ENCODE measurements at regions not wholly inside any gene's neighbourhood (a gene's known extent, or its start where the extent isn't known, plus 50 kb on each side); places are given as distances from the start of the nearest gene placed in this dataset.
"Not testable (repeated sequence)": the region's sequence is repeated elsewhere in the genome, so short reads cannot be mapped to it uniquely, and the experiment has no call there.

GRCh38 chr3:3305084-3305483, 125.6 kb upstream of the CRBN start:
- DNase-seq = no peak
- Histone ChIP-seq H3K4me1 (no peaks in the 10 kb centered on the region), H3K4me3 (ENCODE audit: low read depth, low read length) (no peak overlapping the region), H3K27me3 (no peaks in the 10 kb centered on the region), H3K9me3 (no peaks in the 10 kb centered on the region), H3K36me3 (no peaks in the 10 kb centered on the region)
- TF ChIP-seq, protein P1, sequence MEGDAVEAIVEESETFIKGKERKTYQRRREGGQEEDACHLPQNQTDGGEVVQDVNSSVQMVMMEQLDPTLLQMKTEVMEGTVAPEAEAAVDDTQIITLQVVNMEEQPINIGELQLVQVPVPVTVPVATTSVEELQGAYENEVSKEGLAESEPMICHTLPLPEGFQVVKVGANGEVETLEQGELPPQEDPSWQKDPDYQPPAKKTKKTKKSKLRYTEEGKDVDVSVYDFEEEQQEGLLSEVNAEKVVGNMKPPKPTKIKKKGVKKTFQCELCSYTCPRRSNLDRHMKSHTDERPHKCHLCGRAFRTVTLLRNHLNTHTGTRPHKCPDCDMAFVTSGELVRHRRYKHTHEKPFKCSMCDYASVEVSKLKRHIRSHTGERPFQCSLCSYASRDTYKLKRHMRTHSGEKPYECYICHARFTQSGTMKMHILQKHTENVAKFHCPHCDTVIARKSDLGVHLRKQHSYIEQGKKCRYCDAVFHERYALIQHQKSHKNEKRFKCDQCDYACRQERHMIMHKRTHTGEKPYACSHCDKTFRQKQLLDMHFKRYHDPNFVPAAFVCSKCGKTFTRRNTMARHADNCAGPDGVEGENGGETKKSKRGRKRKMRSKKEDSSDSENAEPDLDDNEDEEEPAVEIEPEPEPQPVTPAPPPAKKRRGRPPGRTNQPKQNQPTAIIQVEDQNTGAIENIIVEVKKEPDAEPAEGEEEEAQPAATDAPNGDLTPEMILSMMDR (IDR thresholded peaks at IDR 0.05; ENCODE audit: low read depth, low read length) = no peak

DNA sequence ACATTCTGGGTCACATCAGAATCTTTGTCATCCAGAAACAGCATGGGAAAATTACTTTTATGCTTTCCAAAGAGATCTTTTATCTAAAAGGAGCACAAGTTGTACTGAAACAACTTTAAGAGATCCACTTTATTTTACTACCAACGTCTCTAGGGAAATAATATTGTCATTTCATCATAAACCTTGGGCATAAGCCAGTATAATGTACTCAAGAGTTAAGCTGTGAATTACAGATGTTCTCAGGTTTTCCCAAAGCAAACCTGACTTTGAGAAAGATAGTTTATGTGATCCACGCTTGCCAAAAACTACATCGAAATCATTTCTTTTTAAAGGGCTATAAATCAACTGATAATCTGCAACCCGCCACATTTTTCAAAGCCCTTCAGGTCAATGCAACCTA, 124.1 kb upstream of the CRBN start:
- Histone ChIP-seq H3K4me3 (ENCODE audit: low read depth, low read length) (no peak overlapping the region), H3K9me3 (no peaks in the 10 kb centered on the region), H3K36me3 (no peaks in the 10 kb centered on the region), H3K27me3 (no peaks in the 10 kb centered on the region), H3K4me1 (no peaks in the 10 kb centered on the region)
- DNase-seq = no peak
- TF ChIP-seq, protein P1 (IDR thresholded peaks at IDR 0.05; ENCODE audit: low read depth, low read length) = no peak

DNA sequence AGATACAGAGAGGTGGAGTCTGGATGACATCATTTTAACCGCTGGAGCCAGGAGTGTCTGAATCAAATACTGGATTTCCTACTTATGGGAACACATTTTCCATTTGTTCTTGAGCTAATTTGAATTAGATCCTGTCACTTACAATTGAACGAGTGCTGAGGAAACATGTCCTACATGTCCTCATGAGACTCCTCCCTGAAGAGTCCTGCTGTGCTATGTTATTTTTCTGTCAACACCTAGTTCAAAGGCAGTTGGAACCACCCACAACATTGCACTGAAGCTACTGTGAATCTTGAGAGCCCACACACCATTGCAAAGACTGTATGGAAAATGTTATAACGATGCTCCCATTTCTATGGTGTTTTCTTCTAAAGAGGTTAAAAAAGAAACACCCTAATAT, 123.5 kb upstream of the CRBN start:
- H3K27me3 ChIP-seq = no peaks in the 10 kb centered on the region
- TF ChIP-seq, protein P1 (IDR thresholded peaks at IDR 0.05; ENCODE audit: low read depth, low read length) = no peak
- no peaks in the 10 kb centered on the region for H3K9me3 ChIP-seq
- no peaks in the 10 kb centered on the region for H3K36me3 ChIP-seq
- no peaks in the 10 kb centered on the region for H3K4me1 ChIP-seq
- DNase-seq = no peak
- no peak overlapping the region for H3K4me3 ChIP-seq (ENCODE audit: low read depth, low read length)

GRCh38 chr3:3301476-3301875, 122.0 kb upstream of the CRBN start:
- H3K36me3 ChIP-seq = no peaks in the 10 kb centered on the region
- no peaks in the 10 kb centered on the region for H3K27me3 ChIP-seq
- H3K9me3 ChIP-seq = no peaks in the 10 kb centered on the region
- TF ChIP-seq, protein P1 (IDR thresholded peaks at IDR 0.05; ENCODE audit: low read depth, low read length) = no peak
- no peak overlapping the region for H3K4me3 ChIP-seq (ENCODE audit: low read depth, low read length)
- no peaks in the 10 kb centered on the region for H3K4me1 ChIP-seq
- DNase-seq = no peak

- Histone ChIP-seq H3K36me3 (no peaks in the 10 kb centered on the region), H3K4me1 (no peaks in the 10 kb centered on the region), H3K9me3 (no peaks in the 10 kb centered on the region), H3K27me3 (no peaks in the 10 kb centered on the region), H3K4me3 (ENCODE audit: low read depth, low read length) (no peak overlapping the region)
- DNase-seq = no peak
- TF ChIP-seq, protein P1 (IDR thresholded peaks at IDR 0.05; ENCODE audit: low read depth, low read length) = no peak
Observed at GRCh38 chr3:3296979-3297381, 117.5 kb upstream of the CRBN start.

DNA sequence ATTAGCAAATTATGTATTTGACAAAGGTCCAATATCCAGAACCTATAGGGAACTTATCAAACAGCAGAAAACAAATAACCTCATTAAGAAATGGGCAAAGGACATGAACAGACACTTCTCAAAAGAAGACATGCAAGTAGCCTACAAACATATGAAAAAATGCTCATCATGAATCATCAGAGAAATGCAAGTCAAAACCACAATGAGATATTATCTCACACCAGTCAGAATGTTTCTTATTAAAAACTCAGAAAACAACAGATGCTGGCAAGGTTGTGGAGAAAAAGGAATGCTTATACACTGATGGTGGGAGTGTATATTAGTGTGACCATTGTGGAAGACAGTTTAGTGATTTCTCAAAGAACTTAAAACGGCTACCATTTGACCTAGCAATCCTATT, 116.1 kb upstream of the CRBN start:
- H3K36me3 ChIP-seq = no peaks in the 10 kb centered on the region
- no peak for DNase-seq
- no peaks in the 10 kb centered on the region for H3K9me3 ChIP-seq
- TF ChIP-seq, protein P1 (IDR thresholded peaks at IDR 0.05; ENCODE audit: low read depth, low read length) = no peak
- no peaks in the 10 kb centered on the region for H3K27me3 ChIP-seq
- H3K4me3 ChIP-seq (ENCODE audit: low read depth, low read length) = no peak overlapping the region
- H3K4me1 ChIP-seq = no peaks in the 10 kb centered on the region

DNA sequence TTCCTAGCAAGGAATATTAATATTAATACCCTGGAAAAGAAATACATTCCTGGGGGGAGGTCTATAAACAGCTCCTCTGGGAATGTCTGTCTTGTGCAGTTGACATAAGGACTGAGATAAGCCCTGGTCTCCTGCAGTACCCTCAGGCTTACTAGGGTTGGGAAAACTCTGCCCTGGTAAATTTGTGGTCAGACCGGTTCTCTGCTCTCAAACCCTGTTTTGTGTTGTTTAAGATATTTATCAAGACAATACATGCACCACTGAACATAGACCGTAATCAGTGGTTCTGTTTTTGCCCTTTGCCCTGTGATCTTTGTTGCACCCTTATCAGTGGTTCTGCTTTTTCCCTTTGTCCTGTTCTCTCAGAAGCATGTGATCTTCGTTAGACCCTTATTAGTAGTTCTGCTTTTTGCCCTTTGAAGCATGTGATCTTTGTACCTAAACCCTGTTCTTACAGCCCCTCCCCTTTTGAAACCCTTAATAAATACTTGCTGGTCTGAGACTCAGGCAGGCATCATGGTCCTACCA, 112.3 kb upstream of the CRBN start:
- H3K27me3 ChIP-seq; H3K4me3 ChIP-seq (ENCODE audit: low read depth, low read length); H3K9me3 ChIP-seq; H3K36me3 ChIP-seq; DNase-seq; H3K4me1 ChIP-seq: not testable (repeated sequence)
